HCT116 (cell line): ENCODE measurements at regions not wholly inside any gene's neighbourhood (a gene's known extent, or its start where the extent isn't known, plus 50 kb on each side); places are given as distances from the start of the nearest gene placed in this dataset.

Experiments
- ATAC-seq: fragments of 200-7000 bp; cut with Tn5 transposase; 2 replicates; pipeline ENCODE4 v1.9.1; 2020; ENCODE audit warnings: mild to moderate bottlenecking, moderate library complexity
- BruUV-seq: library from RNA; stranded (reverse); fragments of 400-500 nt; replicated peaks from 2 replicates; lab custom pipeline; 2021; lab: Mats Ljungman, UMichigan
- CTCF ChIA-PET: fragments of 300-600 bp; sonication (Branson Sonifier 250); formaldehyde crosslinking; loops from one replicate; lab custom pipeline; 2021; ENCODE audit warnings: antibody characterized with exemption; lab: Charles Lee
- POLR2A ChIA-PET: fragments of 300-600, 350-600 bp; sonication (Branson Sonifier 250); formaldehyde crosslinking; loops from one replicate; lab custom pipeline; 2021; ENCODE audit warnings: antibody characterized with exemption; lab: Charles Lee
- RAD21 ChIA-PET, 2 experiments: fragments of 300-600 bp; sonication (Branson Sonifier 250); formaldehyde crosslinking; loops; one replicate each; lab custom pipeline; 2023; ENCODE audit warnings: low total read pairs in 2 of 2; ENCODE audit not compliant: uncharacterized antibody in 2 of 2, unreplicated experiment in 2 of 2, low non-redundant PET in 1 of 2; lab: Charles Lee
- DNase-seq: peaks from one replicate; pipeline ENCODE4 v3.0.0-alpha.2; 2010; ENCODE audit warnings: low read depth, low spot score
- H2AFZ ChIP-seq: fragments of 200-600 bp; shearing (Covaris generic), sonication (generic); 2 replicates; pipeline ENCODE4 v1.6.1; 2017; ENCODE audit warnings: low read depth, mixed run types, mixed read lengths, antibody characterized with exemption, low read length; ENCODE audit not compliant: poor library complexity, severe bottlenecking
- H3K27ac ChIP-seq: 2 replicates; pipeline ENCODE4 v1.5.1; 2012; ENCODE audit warnings: low read depth, low read length
- H3K27me3 ChIP-seq: fragments of 200-600 bp; sonication (generic); 2 replicates; pipeline ENCODE4 v1.6.1; 2016; ENCODE audit warnings: mixed run types, low read length, mixed read lengths; ENCODE audit not compliant: insufficient read depth
- H3K36me3 ChIP-seq, 2 experiments: fragments of 200-500 bp in 1 of 2; fragments of 200-600 bp in 1 of 2; sonication (Bioruptor generic) in 1 of 2; sonication (generic) in 1 of 2; 2 replicates each; pipeline versions ENCODE4 v1.5.1 to v1.6.1; 2014 to 2016; ENCODE audit warnings: low read length in 2 of 2, inconsistent platforms in 1 of 2, mixed read lengths in 1 of 2, mixed run types in 1 of 2; ENCODE audit not compliant: insufficient read depth in 2 of 2, control insufficient read depth in 1 of 2
- H3K4me1 ChIP-seq, 2 experiments: fragments of 200-600 bp in 1 of 2; sonication (generic) in 1 of 2; 2 replicates each; pipeline versions ENCODE4 v1.5.1 to v1.6.1; 2012 to 2017; ENCODE audit warnings: low read length in 2 of 2, inconsistent platforms in 1 of 2, mild to moderate bottlenecking in 1 of 2, mixed read lengths in 1 of 2, mixed run types in 1 of 2, moderate library complexity in 1 of 2; ENCODE audit not compliant: insufficient read depth in 2 of 2, control insufficient read depth in 1 of 2
- H3K4me2 ChIP-seq: fragments of 200-600 bp; sonication (generic); 2 replicates; pipeline ENCODE4 v1.6.1; 2017; ENCODE audit warnings: mixed run types, low read length, mixed read lengths
- H3K4me3 ChIP-seq, 2 experiments: fragments of 200-600 bp in 1 of 2; sonication (generic) in 1 of 2; replicated peaks in 1 of 2; 2 replicates each; pipeline ENCODE4 v1.5.1; 2011 to 2016; ENCODE audit warnings: low read length in 2 of 2, control low read depth in 1 of 2, low read depth in 1 of 2, mild to moderate bottlenecking in 1 of 2, mixed read lengths in 1 of 2, mixed run types in 1 of 2
- H3K79me2 ChIP-seq: fragments of 200-600 bp; sonication (generic); 2 replicates; pipeline ENCODE4 v1.6.1; 2017; ENCODE audit warnings: mild to moderate bottlenecking, mixed run types, low read length, moderate library complexity, mixed read lengths; ENCODE audit not compliant: insufficient read depth
- H3K9ac ChIP-seq: fragments of 200-600 bp; sonication (generic); 2 replicates; pipeline ENCODE4 v1.6.1; 2016; ENCODE audit warnings: low read length, mixed read lengths
- H3K9me2 ChIP-seq: fragments of 200-600 bp; sonication (generic), shearing (Covaris generic); 2 replicates; pipeline ENCODE4 v1.6.1; 2017; ENCODE audit warnings: mixed run types, mild to moderate bottlenecking, moderate library complexity; ENCODE audit not compliant: insufficient read depth
- H3K9me3 ChIP-seq, 2 experiments: fragments of 200-500 bp in 1 of 2; fragments of 200-600 bp in 1 of 2; sonication (Bioruptor generic) in 1 of 2; sonication (generic) in 1 of 2; 2 replicates each; pipeline ENCODE4 v1.6.1; 2014 to 2017; ENCODE audit warnings: low read length in 2 of 2, mixed read lengths in 2 of 2, inconsistent platforms in 1 of 2, low read depth in 1 of 2, mild to moderate bottlenecking in 1 of 2, mixed run types in 1 of 2, moderate library complexity in 1 of 2; ENCODE audit not compliant: control insufficient read depth in 1 of 2, insufficient read depth in 1 of 2
- H4K20me1 ChIP-seq: fragments of 200-600 bp; sonication (generic), shearing (Covaris generic); 2 replicates; pipeline ENCODE4 v1.6.1; 2017; ENCODE audit warnings: mixed run types, mild to moderate bottlenecking, moderate library complexity; ENCODE audit not compliant: insufficient read depth
- ATF3 ChIP-seq: IDR thresholded peaks from 2 replicates; pipeline ENCODE4 v1.6.1; 2012
- CBX3 ChIP-seq: IDR thresholded peaks from 2 replicates; pipeline ENCODE4 v1.6.1; 2012; ENCODE audit warnings: low read depth
- CEBPB ChIP-seq: IDR thresholded peaks from 2 replicates; pipeline ENCODE4 v1.6.1; 2012; ENCODE audit warnings: low read depth
- EGR1 ChIP-seq: IDR thresholded peaks from 2 replicates; pipeline ENCODE4 v1.6.1; 2012; ENCODE audit warnings: low read depth
- EZH2phosphoT487 ChIP-seq: fragments of 200-600 bp; IDR thresholded peaks from 2 replicates; pipeline ENCODE4 v1.6.1; 2018; ENCODE audit warnings: antibody characterized with exemption, borderline replicate concordance
- JUND ChIP-seq: IDR thresholded peaks from 2 replicates; pipeline ENCODE4 v1.6.1; 2012
- POLR2AphosphoS5 ChIP-seq: IDR thresholded peaks from 2 replicates; pipeline ENCODE4 v1.6.1; 2011; ENCODE audit warnings: mild to moderate bottlenecking, low read depth, low read length, moderate library complexity
- RAD21 ChIP-seq: IDR thresholded peaks from 2 replicates; pipeline ENCODE4 v1.6.1; 2012; ENCODE audit warnings: low read depth, mild to moderate bottlenecking
- SP1 ChIP-seq: IDR thresholded peaks from 2 replicates; pipeline ENCODE4 v1.6.1; 2012; ENCODE audit warnings: low read depth
- SRF ChIP-seq: IDR thresholded peaks from 2 replicates; pipeline ENCODE4 v1.6.1; 2012; ENCODE audit warnings: low read depth
- TCF7L2 ChIP-seq: IDR thresholded peaks from 2 replicates; pipeline ENCODE4 v1.7.0; 2011; ENCODE audit warnings: borderline replicate concordance, inconsistent platforms; ENCODE audit not compliant: insufficient read depth, insufficient read length; ENCODE audit errors: extremely low read depth
- YY1 ChIP-seq: IDR thresholded peaks from 2 replicates; pipeline ENCODE4 v1.6.1; 2011; ENCODE audit warnings: low read length, low read depth, moderate library complexity, mild to moderate bottlenecking; ENCODE audit not compliant: insufficient replicate concordance; ENCODE audit errors: extremely low read depth
- ZFX ChIP-seq: fragments of 450-650 bp; IDR thresholded peaks from 2 replicates; pipeline ENCODE4 v1.6.1; 2017
- ZNF274 ChIP-seq: fragments of 200-500 bp; sonication (Bioruptor generic); IDR thresholded peaks from 2 replicates; pipeline ENCODE4 v1.6.1; 2014; ENCODE audit warnings: mild to moderate bottlenecking, low read depth, low read length, inconsistent platforms
- intact Hi-C: fragments of 100-400 bp; cut with micrococcal nuclease; formaldehyde crosslinking; loops from 2 replicates; pipeline ENCODE4 v1.10.0; 2022
- TF ChIP-seq, protein P1 (sequence below): IDR thresholded peaks from 2 replicates; pipeline ENCODE4 v1.6.1; 2012; ENCODE audit warnings: low read depth

DNA sequence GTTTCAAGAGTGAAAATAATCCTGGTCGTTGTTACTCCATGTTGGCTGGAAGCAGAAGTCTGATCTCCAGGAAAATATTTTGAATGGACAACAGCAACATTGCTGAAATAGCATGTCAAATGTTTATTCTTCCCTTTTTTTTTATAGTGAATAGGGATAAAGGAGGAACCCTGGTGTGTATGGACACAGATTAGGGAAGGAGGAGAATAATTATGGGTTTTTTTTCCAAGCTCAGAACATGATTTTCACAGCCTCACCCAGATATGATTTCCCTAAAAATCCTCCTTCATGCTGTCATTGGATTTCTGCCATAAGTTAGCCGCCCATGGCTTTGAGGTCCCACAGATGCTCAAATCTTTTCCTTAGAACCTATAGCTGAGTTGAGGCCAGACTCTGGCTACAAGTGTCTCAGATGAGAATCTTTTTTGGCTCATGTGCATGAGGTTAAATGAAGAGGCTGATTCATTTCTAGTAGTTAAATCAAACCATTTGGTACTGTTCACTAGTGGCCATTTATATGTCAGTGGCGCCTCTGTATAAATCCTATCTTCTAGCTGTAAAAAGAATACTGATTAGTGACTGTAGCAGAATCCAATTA is 65.5 kb upstream of the LIFR start:
- Histone ChIP-seq H3K36me3 (no peaks in the 10 kb centered on the region), H3K27me3 (no peaks in the 10 kb centered on the region), H3K79me2 (no peaks in the 10 kb centered on the region), H3K9me3 (no peaks in the 10 kb centered on the region), H2AFZ (no peak overlapping the region), H3K4me1 (no peaks in the 10 kb centered on the region), H3K4me2 (no peak overlapping the region), H4K20me1 (no peaks in the 10 kb centered on the region), H3K27ac (no peak overlapping the region), H3K9ac (no peak overlapping the region), H3K4me3 (no peak overlapping the region), H3K9me2 (no peaks in the 10 kb centered on the region)
- no TSS peak for BruUV-seq
- ATAC-seq, result no peak
- DNase-seq, result no peak
- POLR2A ChIA-PET, result interaction anchor here (1.5 kb wide), 1 partner anchor 15 kb away, joined by 3 read pairs; no protein-coding TSS in a partner anchor
- CTCF ChIA-PET, result no interaction called here
- no peak for TF ChIP-seq SP1
- no peak for TF ChIP-seq POLR2AphosphoS5
- no peak for TF ChIP-seq CEBPB
- TF ChIP-seq EGR1, result no peak
- TF ChIP-seq, protein P1, sequence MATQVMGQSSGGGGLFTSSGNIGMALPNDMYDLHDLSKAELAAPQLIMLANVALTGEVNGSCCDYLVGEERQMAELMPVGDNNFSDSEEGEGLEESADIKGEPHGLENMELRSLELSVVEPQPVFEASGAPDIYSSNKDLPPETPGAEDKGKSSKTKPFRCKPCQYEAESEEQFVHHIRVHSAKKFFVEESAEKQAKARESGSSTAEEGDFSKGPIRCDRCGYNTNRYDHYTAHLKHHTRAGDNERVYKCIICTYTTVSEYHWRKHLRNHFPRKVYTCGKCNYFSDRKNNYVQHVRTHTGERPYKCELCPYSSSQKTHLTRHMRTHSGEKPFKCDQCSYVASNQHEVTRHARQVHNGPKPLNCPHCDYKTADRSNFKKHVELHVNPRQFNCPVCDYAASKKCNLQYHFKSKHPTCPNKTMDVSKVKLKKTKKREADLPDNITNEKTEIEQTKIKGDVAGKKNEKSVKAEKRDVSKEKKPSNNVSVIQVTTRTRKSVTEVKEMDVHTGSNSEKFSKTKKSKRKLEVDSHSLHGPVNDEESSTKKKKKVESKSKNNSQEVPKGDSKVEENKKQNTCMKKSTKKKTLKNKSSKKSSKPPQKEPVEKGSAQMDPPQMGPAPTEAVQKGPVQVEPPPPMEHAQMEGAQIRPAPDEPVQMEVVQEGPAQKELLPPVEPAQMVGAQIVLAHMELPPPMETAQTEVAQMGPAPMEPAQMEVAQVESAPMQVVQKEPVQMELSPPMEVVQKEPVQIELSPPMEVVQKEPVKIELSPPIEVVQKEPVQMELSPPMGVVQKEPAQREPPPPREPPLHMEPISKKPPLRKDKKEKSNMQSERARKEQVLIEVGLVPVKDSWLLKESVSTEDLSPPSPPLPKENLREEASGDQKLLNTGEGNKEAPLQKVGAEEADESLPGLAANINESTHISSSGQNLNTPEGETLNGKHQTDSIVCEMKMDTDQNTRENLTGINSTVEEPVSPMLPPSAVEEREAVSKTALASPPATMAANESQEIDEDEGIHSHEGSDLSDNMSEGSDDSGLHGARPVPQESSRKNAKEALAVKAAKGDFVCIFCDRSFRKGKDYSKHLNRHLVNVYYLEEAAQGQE, result no peak
- TF ChIP-seq RAD21, result no peak
- no peak for TF ChIP-seq ATF3
- TF ChIP-seq JUND, result no peak
- no peak for TF ChIP-seq ZNF274
- TF ChIP-seq YY1, result no peak
- TF ChIP-seq CBX3, result no peak
- no peak for TF ChIP-seq SRF
- TF ChIP-seq ZFX, result no peak
- no peak for TF ChIP-seq EZH2phosphoT487
- no peak for TF ChIP-seq TCF7L2
- intact Hi-C loops, result no loop called here
- RAD21 ChIA-PET, result no interaction called here
